ENCODE measurements at regions not wholly inside any gene's neighbourhood (a gene's known extent, or its start where the extent isn't known, plus 50 kb on each side); places are given as distances from the start of the nearest gene placed in this dataset.

DNA sequence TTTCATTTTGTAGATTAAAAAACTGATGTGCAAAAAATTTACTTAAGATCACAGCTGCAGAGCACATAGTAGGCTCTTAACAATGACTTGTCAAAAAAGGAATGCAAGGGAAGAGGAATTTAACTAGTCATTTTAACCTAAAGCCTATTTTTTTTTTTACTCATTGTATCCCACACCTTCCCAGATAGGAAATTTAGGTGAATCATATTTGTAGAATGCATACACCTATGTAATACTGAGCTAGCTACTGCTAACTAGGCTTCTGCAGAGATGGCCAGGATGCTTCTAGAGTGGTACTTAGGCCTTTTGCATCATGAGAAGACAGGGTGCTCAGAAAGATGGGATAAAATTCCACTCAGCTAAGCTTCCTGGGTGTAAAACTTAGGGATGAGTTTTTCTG lies 387.3 kb downstream of the AASDHPPT start:
- H3K36me3 ChIP-seq (ENCODE audit: insufficient read depth, low read length, poor library complexity, severe bottlenecking) = no peaks in the 10 kb centered on the region
- no peak for TF ChIP-seq CTCF (conservative IDR thresholded peaks at IDR 0.05; ENCODE audit: low read depth, low read length)
- TF ChIP-seq EZH2 (IDR thresholded peaks at IDR 0.05; ENCODE audit: borderline replicate concordance, low read depth, low read length, poor library complexity, severe bottlenecking) = no peak
- ChIA-PET POLR2A (ENCODE audit: low non-redundant PET) (no interaction called here), CTCF (no interaction called here)
- DNase-seq (ENCODE audit: low spot score) = no peak
- H3K9me3 ChIP-seq (ENCODE audit: low read depth, low read length, poor library complexity, severe bottlenecking) = no peaks in the 10 kb centered on the region
- H3K4me1 ChIP-seq (ENCODE audit: insufficient read depth, low read length, poor library complexity, severe bottlenecking) = peaks cover 3% of the 10 kb centered on the region
- intact Hi-C loops (cut with micrococcal nuclease; ENCODE audit: unreplicated experiment) = loop anchor here (5.0 kb wide), 1 partner anchor 573 kb away; no protein-coding TSS in a partner anchor
- no peak overlapping the region for H3K4me3 ChIP-seq (ENCODE audit: low read depth, low read length, poor library complexity, severe bottlenecking)
- H3K27me3 ChIP-seq (replicated peaks; ENCODE audit: insufficient read depth, low read depth, low read length, poor library complexity) = peaks cover 19% of the 10 kb centered on the region
- H3K27ac ChIP-seq (ENCODE audit: low read depth, low read length, poor library complexity, severe bottlenecking) = no peak overlapping the region
- no TSS peak for BruUV-seq (replicated peaks)

GRCh38 chr11:106466521-106467080 lies 389.1 kb downstream of the AASDHPPT start:
- H3K4me3 ChIP-seq (ENCODE audit: low read depth, low read length, poor library complexity, severe bottlenecking) = no peak overlapping the region
- TF ChIP-seq EZH2 (IDR thresholded peaks at IDR 0.05; ENCODE audit: borderline replicate concordance, low read depth, low read length, poor library complexity, severe bottlenecking) = no peak
- TF ChIP-seq CTCF (conservative IDR thresholded peaks at IDR 0.05; ENCODE audit: low read depth, low read length) = no peak
- ChIA-PET CTCF (no interaction called here), POLR2A (ENCODE audit: low non-redundant PET) (no interaction called here)
- no peak overlapping the region for H3K27ac ChIP-seq (ENCODE audit: low read depth, low read length, poor library complexity, severe bottlenecking)
- peaks cover 3% of the 10 kb centered on the region for H3K4me1 ChIP-seq (ENCODE audit: insufficient read depth, low read length, poor library complexity, severe bottlenecking)
- no peaks in the 10 kb centered on the region for H3K36me3 ChIP-seq (ENCODE audit: insufficient read depth, low read length, poor library complexity, severe bottlenecking)
- peaks cover 29% of the 10 kb centered on the region for H3K27me3 ChIP-seq (replicated peaks; ENCODE audit: insufficient read depth, low read depth, low read length, poor library complexity)
- no peaks in the 10 kb centered on the region for H3K9me3 ChIP-seq (ENCODE audit: low read depth, low read length, poor library complexity, severe bottlenecking)
- intact Hi-C loops (cut with micrococcal nuclease; ENCODE audit: unreplicated experiment) = loop anchor here (5.0 kb wide), 1 partner anchor 571 kb away; no protein-coding TSS in a partner anchor
- BruUV-seq (replicated peaks) = no TSS peak
- peak; percentile 16 for DNase-seq (ENCODE audit: low spot score)

DNA sequence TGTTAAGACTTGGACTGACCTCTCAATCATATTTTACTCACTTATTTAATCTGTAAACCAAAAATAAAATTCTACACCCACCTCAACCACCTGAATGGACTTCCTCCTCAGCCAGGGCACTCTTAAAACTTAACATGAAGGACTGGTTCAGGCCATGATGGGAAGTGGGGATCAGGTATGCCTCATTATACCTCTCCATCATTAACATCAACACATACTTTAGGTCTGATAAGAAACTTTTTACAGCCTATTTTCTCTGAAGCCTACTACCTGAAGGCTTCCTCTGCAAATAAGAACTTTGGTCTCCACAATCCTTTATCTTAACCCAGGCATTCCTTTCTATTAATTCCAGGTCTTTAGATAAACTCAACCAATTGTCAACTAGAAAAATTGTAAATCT lies 390.0 kb downstream of the AASDHPPT start:
- intact Hi-C loops (cut with micrococcal nuclease; ENCODE audit: unreplicated experiment) = loop anchor here (5.0 kb wide), 1 partner anchor 570 kb away; no protein-coding TSS in a partner anchor
- no TSS peak for BruUV-seq (replicated peaks)
- TF ChIP-seq CTCF (conservative IDR thresholded peaks at IDR 0.05; ENCODE audit: low read depth, low read length) = no peak
- TF ChIP-seq EZH2 (IDR thresholded peaks at IDR 0.05; ENCODE audit: borderline replicate concordance, low read depth, low read length, poor library complexity, severe bottlenecking) = no peak

More for the DNA sequence above, 390.0 kb downstream of the AASDHPPT start:
- Histone ChIP-seq H3K4me1 (ENCODE audit: insufficient read depth, low read length, poor library complexity, severe bottlenecking) (peaks cover 3% of the 10 kb centered on the region), H3K9me3 (ENCODE audit: low read depth, low read length, poor library complexity, severe bottlenecking) (no peaks in the 10 kb centered on the region), H3K27me3 (replicated peaks; ENCODE audit: insufficient read depth, low read depth, low read length, poor library complexity) (peaks cover 29% of the 10 kb centered on the region), H3K4me3 (ENCODE audit: low read depth, low read length, poor library complexity, severe bottlenecking) (no peak overlapping the region), H3K36me3 (ENCODE audit: insufficient read depth, low read length, poor library complexity, severe bottlenecking) (no peaks in the 10 kb centered on the region), H3K27ac (ENCODE audit: low read depth, low read length, poor library complexity, severe bottlenecking) (no peak overlapping the region)
- POLR2A ChIA-PET (ENCODE audit: low non-redundant PET) = no interaction called here
- CTCF ChIA-PET = no interaction called here
- DNase-seq (ENCODE audit: low spot score) = no peak

Data from A673 (cell line).